PC-3 (cell line): ENCODE measurements at regions not wholly inside any gene's neighbourhood (a gene's known extent, or its start where the extent isn't known, plus 50 kb on each side); places are given as distances from the start of the nearest gene placed in this dataset.

Source experiments
- CTCF ChIP-seq: fragments of 300-600 bp; sonication (generic); conservative IDR thresholded peaks from 2 replicates; pipeline ENCODE4 v1.5.1; 2017; ENCODE audit warnings: antibody characterized with exemption, low read depth, mild to moderate bottlenecking, low read length
- EZH2 ChIP-seq: fragments of 300-600 bp; sonication (generic); IDR thresholded peaks from one replicate; pipeline ENCODE4 v1.6.1; 2017; ENCODE audit warnings: antibody characterized with exemption, mild to moderate bottlenecking, low read length; ENCODE audit not compliant: unreplicated experiment
- EZH2phosphoT487 ChIP-seq: fragments of 300-600 bp; sonication (generic); IDR thresholded peaks from 2 replicates; pipeline ENCODE4 v1.6.1; 2018; ENCODE audit warnings: mild to moderate bottlenecking, antibody characterized with exemption, low read length, borderline replicate concordance

GRCh38 chr2:8141079-8141707, 540.7 kb upstream of the ID2 start:
- TF ChIP-seq CTCF (no peak), EZH2 (no peak), EZH2phosphoT487 (no peak)
